Pancreas (tissue), 10 donors: ENCODE measurements at regions not wholly inside any gene's neighbourhood (a gene's known extent, or its start where the extent isn't known, plus 50 kb on each side); places are given as distances from the start of the nearest gene placed in this dataset.

ENCODE experiments used
- ATAC-seq, 4 donors: fragments of 200-7000 bp; cut with Tn5 transposase; one replicate each; pipeline versions ENCODE4 v1.8.0 to v1.9.1; 2020; ENCODE audit warnings: mild to moderate bottlenecking in 4 of 4, moderate library complexity in 4 of 4
- DNase-seq, 6 donors: peaks; one replicate each; pipeline ENCODE4 v3.0.0-alpha.2; 2020
- FAIRE-seq: peaks from 2 replicates; lab custom pipeline; 2012; peaks lifted over from hg19 to GRCh38; lab: Jason Lieb, UNC
- H3K27ac ChIP-seq, 4 donors: fragments of 200-600 bp; sonication (generic); 1 replicate in 3 of 4; 2 replicates in 1 of 4; pipeline versions ENCODE4 v1.5.0 to v1.8.0; 2020
- H3K27me3 ChIP-seq, 4 donors: fragments of 200-600 bp; one replicate each; pipeline ENCODE4 v1.8.0; 2021
- H3K36me3 ChIP-seq, 3 donors: fragments of 200-600 bp; sonication (generic) in 1 of 3; one replicate each; pipeline versions ENCODE4 v1.5.0 to v1.8.0; 2020 to 2021
- H3K4me1 ChIP-seq, 3 donors: fragments of 200-600 bp; one replicate each; pipeline ENCODE4 v1.8.0; 2021
- H3K4me3 ChIP-seq, 4 donors: fragments of 200-600 bp; sonication (generic) in 2 of 4; one replicate each; pipeline versions ENCODE4 v1.5.0 to v1.8.0; 2020 to 2021
- H3K9me3 ChIP-seq, 4 donors: fragments of 200-600 bp; one replicate each; pipeline ENCODE4 v1.8.0; 2021
- WGBS, 2 donors: extraction: QIAGEN DNeasy Blood & Tissue Kit; methylation state at CpG; one replicate each; pipeline ENCODE4 v1.1.7; 2013; 5-methylcytosine and 5-hydroxymethylcytosine counted together
- intact Hi-C, 3 donors: fragments of 100-400 bp; cut with DNase I; formaldehyde crosslinking; loops; one replicate each; pipeline versions ENCODE4 v1.11.1 to v1.14.2; 2022
- TF ChIP-seq, protein P1 (sequence below), 4 donors: fragments of 200-600 bp; sonication (generic) in 3 of 4; IDR thresholded peaks; one replicate each; pipeline versions ENCODE4 v1.5.0 to v1.8.0; 2021; ENCODE audit warnings: antibody characterized with exemption in 4 of 4
- donor health status: healthy with polysubstance abuse.
- donor health status: DM: no; HTN: no; CAD: no; lungs with moderate emphysema.
- donor health status: DM: no; HTN: no; CAD: no.
- donor health status: control.
- donor health status: control.
- donor health status: Bipolar disorder and iron deficiency.
- donor health status: DM: yes; HTN: yes; CAD: no.
- donor health status: DM: no; HTN: no; CAD: no.
- donor health status: DM: no; HTN: no; CAD: no.
- donor health status: DM: yes; HTN: yes; CAD: no.

- Histone ChIP-seq H3K9me3 (no peaks in the 10 kb centered on the region), H3K36me3 (no peaks in the 10 kb centered on the region), H3K27ac (no peak overlapping the region), H3K4me1 (no peaks in the 10 kb centered on the region), H3K27me3 (no peaks in the 10 kb centered on the region), H3K4me3 (no peak overlapping the region)
- WGBS, 2 donors: 80 to 83% methylated on average over 2 of the region's 2 CpGs
- FAIRE-seq (no peak), DNase-seq (no peak), ATAC-seq (no peak)
- intact Hi-C loops: no loop called here
- TF ChIP-seq, protein P1, sequence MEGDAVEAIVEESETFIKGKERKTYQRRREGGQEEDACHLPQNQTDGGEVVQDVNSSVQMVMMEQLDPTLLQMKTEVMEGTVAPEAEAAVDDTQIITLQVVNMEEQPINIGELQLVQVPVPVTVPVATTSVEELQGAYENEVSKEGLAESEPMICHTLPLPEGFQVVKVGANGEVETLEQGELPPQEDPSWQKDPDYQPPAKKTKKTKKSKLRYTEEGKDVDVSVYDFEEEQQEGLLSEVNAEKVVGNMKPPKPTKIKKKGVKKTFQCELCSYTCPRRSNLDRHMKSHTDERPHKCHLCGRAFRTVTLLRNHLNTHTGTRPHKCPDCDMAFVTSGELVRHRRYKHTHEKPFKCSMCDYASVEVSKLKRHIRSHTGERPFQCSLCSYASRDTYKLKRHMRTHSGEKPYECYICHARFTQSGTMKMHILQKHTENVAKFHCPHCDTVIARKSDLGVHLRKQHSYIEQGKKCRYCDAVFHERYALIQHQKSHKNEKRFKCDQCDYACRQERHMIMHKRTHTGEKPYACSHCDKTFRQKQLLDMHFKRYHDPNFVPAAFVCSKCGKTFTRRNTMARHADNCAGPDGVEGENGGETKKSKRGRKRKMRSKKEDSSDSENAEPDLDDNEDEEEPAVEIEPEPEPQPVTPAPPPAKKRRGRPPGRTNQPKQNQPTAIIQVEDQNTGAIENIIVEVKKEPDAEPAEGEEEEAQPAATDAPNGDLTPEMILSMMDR (IDR thresholded peaks at IDR 0.05): no peak
These were observed 476.8 kb downstream of the CETN3 start for GRCh38 chr5:89932771-89933181.

DNA sequence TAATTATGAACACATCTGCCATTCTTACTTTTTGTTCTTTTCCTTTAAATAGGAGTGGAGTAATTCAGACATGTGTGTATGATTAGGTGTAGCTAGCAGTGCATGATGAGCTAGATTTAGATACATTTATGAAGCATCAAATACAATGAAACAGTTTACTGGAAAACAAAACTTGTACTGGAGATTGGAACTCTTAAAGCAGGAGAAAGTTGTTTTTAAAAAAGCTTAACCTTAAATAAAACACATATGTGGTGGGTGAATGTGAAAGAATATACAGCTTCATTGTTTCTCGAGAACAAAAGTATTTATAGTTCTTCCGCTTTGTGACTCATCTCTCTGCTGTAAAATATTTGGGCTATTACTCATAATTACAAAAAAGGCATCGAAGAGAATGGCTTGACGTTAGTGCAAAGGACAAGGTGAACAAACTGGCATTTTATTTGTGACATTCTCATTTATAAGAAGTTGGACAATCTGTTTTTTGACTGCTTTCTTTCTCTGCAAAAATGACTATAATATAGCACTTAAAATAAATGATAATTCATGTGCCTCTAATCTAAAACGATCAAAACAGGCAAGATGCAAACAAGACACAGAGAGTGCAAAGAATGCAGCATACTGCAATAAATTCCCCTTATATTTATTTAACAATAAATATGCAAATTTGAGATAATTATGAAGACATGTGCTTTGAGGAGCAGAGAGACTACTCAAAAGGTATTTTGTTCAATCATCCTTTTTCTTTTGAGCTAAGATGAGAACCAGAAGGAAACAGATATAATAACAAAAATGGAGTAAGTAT lies 478.8 kb downstream of the CETN3 start:
- H3K4me1 ChIP-seq: no peaks in the 10 kb centered on the region
- TF ChIP-seq, protein P1 (IDR thresholded peaks at IDR 0.05): no peak
- H3K9me3 ChIP-seq: no peaks in the 10 kb centered on the region
- 44 to 49% methylated on average over 5 of the region's 5 CpGs for WGBS, 2 donors
- H3K27ac ChIP-seq: no peak overlapping the region
- peak in 1 of 4 donors; percentile 14 for ATAC-seq
- H3K4me3 ChIP-seq: no peak overlapping the region
- intact Hi-C loops: no loop called here
- FAIRE-seq: peak; percentile 39
- no peaks in the 10 kb centered on the region for H3K27me3 ChIP-seq
- no peaks in the 10 kb centered on the region for H3K36me3 ChIP-seq
- DNase-seq: no peak

- no peak overlapping the region for H3K4me3 ChIP-seq
- no peaks in the 10 kb centered on the region for H3K4me1 ChIP-seq
- intact Hi-C loops: no loop called here
- no peaks in the 10 kb centered on the region for H3K36me3 ChIP-seq
- FAIRE-seq: no peak
- TF ChIP-seq, protein P1 (IDR thresholded peaks at IDR 0.05): no peak
- H3K27ac ChIP-seq: no peak overlapping the region
- ATAC-seq: no peak
- no peaks in the 10 kb centered on the region for H3K27me3 ChIP-seq
- DNase-seq: no peak
- WGBS, 2 donors: 79 to 90% methylated on average over 1 of the region's 1 CpG
- no peaks in the 10 kb centered on the region for H3K9me3 ChIP-seq
These were observed 479.7 kb downstream of the CETN3 start for GRCh38 chr5:89929834-89930233.

DNA sequence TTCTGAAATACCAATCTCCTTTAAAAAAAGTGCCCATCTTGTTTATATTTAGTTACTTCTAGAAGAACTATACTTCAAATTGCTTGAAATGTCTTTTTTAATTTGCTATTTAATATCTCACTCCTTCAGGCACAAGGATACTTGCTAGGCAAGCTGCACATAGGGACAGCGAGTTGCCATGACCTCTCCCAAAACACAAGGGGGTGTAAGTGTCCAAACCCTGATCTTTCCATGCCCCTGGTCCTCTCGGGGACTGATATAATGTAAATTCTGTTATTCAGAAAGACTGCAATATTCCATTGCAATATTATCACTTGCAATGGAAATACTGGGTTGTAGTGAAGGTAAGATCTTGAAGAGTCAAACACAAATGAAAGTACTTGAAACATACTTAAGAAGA lies 480.4 kb downstream of the CETN3 start:
- no peaks in the 10 kb centered on the region for H3K4me1 ChIP-seq
- H3K27me3 ChIP-seq: no peaks in the 10 kb centered on the region
- intact Hi-C loops: no loop called here

More for the DNA sequence above, 480.4 kb downstream of the CETN3 start:
- no peaks in the 10 kb centered on the region for H3K36me3 ChIP-seq
- H3K4me3 ChIP-seq: no peak overlapping the region
- TF ChIP-seq, protein P1 (IDR thresholded peaks at IDR 0.05): no peak
- 59 to 66% methylated on average over 2 of the region's 2 CpGs for WGBS, 2 donors
- no peak overlapping the region for H3K27ac ChIP-seq
- DNase-seq: no peak
- no peak for FAIRE-seq
- no peak for ATAC-seq
- H3K9me3 ChIP-seq: no peaks in the 10 kb centered on the region
